Epithelial cell of esophagus (primary cell): ENCODE measurements at regions not wholly inside any gene's neighbourhood (a gene's known extent, or its start where the extent isn't known, plus 50 kb on each side); places are given as distances from the start of the nearest gene placed in this dataset.
"Not testable (repeated sequence)": the region's sequence is repeated elsewhere in the genome, so short reads cannot be mapped to it uniquely, and the experiment has no call there.

Experiments used
- DNase-seq: peaks from one replicate; pipeline ENCODE4 v3.0.0; 2010; ENCODE audit warnings: low read depth
- H3K4me3 ChIP-seq: 2 replicates; pipeline ENCODE4 v1.5.1; 2011; ENCODE audit warnings: mild to moderate bottlenecking, low read length, control low read depth
- TF ChIP-seq, protein P1 (sequence below): IDR thresholded peaks from 2 replicates; pipeline ENCODE4 v1.5.1; 2011; ENCODE audit warnings: low read depth, mild to moderate bottlenecking, low read length, control low read depth, inconsistent platforms; ENCODE audit not compliant: insufficient read depth; ENCODE audit errors: missing control alignments

- DNase-seq = peak; percentile 7
Observed at GRCh38 chr7:24440892-24441291, 132.4 kb upstream of the PALS2 start.

GRCh38 chr7:24441314-24442027 is 131.8 kb upstream of the PALS2 start:
- TF ChIP-seq, protein P1, sequence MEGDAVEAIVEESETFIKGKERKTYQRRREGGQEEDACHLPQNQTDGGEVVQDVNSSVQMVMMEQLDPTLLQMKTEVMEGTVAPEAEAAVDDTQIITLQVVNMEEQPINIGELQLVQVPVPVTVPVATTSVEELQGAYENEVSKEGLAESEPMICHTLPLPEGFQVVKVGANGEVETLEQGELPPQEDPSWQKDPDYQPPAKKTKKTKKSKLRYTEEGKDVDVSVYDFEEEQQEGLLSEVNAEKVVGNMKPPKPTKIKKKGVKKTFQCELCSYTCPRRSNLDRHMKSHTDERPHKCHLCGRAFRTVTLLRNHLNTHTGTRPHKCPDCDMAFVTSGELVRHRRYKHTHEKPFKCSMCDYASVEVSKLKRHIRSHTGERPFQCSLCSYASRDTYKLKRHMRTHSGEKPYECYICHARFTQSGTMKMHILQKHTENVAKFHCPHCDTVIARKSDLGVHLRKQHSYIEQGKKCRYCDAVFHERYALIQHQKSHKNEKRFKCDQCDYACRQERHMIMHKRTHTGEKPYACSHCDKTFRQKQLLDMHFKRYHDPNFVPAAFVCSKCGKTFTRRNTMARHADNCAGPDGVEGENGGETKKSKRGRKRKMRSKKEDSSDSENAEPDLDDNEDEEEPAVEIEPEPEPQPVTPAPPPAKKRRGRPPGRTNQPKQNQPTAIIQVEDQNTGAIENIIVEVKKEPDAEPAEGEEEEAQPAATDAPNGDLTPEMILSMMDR = no peak
- DNase-seq = no peak
- H3K4me3 ChIP-seq = no peak overlapping the region

More at GRCh38 chr7:24440892-24441291, 132.4 kb upstream of the PALS2 start:
- TF ChIP-seq, protein P1 = no peak
- H3K4me3 ChIP-seq = no peak overlapping the region

DNA sequence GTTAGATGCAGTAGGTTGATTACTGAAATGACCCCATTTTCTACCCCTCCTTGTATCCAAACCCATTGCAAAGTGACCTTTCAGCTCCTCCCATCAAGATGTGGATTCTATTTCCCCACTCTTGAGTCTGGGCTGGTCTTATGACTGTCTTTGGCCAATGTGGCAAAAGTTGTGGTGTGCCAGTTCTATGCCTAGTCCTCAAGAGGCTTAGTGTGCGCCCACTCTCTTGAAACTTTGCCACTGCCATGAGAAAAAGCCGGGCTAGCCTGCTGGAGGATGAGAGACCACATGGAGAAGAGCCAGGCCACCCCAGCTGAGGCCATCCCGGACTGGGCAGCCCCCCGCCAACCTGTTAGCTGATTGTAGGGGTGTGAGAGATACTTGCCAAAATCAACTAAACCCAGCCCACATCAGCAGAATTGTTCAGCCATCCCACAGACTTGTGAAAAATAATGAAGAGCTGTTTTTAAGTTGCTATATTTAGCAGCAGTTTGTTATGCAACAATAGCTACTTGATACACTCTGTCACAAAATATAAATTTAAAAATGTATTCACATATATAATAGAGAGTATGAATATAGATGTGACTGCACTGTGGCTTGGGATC is 131.0 kb upstream of the PALS2 start:
- TF ChIP-seq, protein P1 = no peak
- no peak for DNase-seq

DNA sequence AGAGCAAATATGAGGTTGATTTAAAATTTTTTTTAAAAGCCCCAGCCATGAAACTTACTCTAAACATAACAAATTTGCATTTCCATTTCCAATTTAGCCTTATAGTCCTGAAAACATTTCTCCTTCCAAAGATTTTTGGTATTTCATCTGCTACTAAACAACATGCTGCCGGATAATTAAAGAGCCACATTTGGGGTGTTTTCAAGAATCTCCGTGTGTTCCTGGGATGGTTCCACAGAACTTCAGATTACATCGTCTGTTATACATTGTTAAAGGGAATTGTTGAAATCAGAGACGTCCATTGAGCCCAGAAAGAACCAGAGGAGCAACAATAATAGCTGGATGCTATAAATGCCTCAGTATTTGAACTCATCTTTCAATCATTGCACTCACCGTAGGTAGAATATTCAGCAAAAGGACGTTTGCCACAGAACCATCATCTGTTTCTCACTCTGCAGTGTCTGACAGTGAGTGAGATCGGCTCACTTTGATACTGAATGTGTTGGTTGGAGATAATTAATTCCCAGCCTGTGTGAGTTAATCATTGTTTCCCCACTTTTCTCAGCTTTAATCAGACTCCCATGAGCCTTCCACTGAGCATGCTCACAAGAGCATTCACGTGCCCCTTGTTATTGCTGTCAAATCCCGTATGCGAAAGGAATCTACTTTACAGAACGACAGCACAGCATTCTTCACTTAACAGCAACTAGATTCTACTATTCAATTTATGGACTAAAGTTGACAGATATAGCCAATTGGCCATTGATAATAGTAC is 128.4 kb upstream of the PALS2 start:
- TF ChIP-seq, protein P1 = no peak
- DNase-seq = no peak
- H3K4me3 ChIP-seq = no peak overlapping the region

More for the DNA sequence above, 131.0 kb upstream of the PALS2 start:
- no peak overlapping the region for H3K4me3 ChIP-seq

DNA sequence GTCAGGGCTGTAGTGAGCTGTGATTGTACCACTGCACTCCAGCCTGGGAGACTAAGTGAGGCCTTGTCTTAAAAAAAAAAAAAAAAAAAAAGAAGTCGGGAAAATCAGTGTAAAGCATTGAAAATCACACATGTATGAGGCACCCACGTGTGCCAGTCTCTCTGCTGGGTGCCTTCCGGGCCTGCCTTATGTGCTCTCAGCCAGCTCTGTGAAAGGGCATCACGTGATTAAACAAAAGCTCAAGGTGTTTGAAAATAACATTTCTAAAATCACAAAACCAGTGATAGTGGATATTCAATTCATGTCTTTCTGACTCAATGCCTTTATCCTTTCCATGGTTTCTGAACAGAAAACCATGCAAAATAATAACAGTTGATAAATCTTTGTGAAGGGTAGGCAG is 125.2 kb upstream of the PALS2 start:
- no peak for DNase-seq
- no peak overlapping the region for H3K4me3 ChIP-seq
- TF ChIP-seq, protein P1 = no peak

DNA sequence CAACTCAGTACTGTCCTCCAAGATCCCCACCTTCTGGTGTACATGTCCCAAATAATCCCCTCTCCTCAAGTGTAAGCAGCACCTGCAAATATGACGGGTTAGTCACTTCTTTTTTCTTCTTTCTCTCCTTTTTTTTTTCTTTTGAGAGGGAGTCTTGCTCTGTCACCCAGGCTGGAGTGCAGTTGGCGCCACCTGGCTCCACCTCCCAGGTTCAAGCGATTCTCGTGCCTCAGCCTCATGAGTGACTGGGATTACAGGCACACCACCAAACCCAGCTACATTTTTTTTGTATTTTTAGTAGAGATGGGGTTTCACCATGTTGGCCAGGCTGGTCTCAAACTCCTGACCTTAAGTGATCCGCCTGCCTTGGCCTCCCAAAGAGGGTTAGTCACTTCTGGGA is 123.8 kb upstream of the PALS2 start:
- not testable (repeated sequence) for DNase-seq, H3K4me3 ChIP-seq

DNA sequence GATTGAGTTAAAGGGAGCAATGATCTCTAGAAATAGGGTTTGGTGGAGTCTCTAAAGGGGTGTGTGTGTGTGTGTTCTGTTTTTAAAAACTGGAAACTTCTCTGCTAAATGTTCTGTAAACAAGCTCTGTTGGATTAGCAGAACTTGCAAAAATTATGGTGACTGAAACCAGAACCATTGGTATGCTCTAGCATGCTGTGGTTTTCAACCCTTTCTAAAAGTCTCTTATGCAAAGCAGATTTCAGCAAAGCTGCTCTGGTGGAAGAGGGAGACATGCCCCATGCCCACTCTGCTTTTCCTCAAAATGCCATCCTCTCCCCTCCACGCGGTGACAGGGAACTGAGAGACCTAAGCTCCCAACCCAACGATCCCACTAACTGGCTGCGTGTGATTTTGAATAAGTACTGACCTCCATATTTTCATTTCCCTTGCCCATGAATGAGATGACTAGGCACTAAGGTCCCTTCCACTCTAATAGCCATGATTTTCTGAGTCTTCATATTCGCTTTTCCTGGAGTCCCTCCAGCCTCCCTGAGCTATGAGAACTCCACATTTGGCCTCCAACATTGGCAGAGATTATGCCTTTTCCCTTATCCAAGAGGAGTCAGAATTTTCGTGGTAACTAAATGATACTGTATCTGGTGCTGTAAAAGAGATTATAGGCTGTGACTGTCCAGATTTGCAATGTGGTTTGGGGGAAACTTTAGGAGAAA is 117.3 kb upstream of the PALS2 start:
- no peak overlapping the region for H3K4me3 ChIP-seq
- TF ChIP-seq, protein P1 = no peak

More for the DNA sequence above, 117.3 kb upstream of the PALS2 start:
- no peak for DNase-seq
